ENCODE measurements at regions not wholly inside any gene's neighbourhood (a gene's known extent, or its start where the extent isn't known, plus 50 kb on each side); places are given as distances from the start of the nearest gene placed in this dataset.

- no peaks in the 10 kb centered on the region for H3K79me2 ChIP-seq (ENCODE audit: insufficient read depth)
- no peaks in the 10 kb centered on the region for H3K9me3 ChIP-seq
- H3K4me3 ChIP-seq (ENCODE audit: low read depth in 2 of 2, low read length in 1 of 2) = no peak overlapping the region
- CTCF ChIA-PET = interaction anchor here (2.1 kb wide), 1 partner anchor 20 kb away, joined by 6 read pairs; no protein-coding TSS in a partner anchor
- no peak for DNase-seq
- H3K27me3 ChIP-seq (ENCODE audit: insufficient read depth) = no peaks in the 10 kb centered on the region
- no peak overlapping the region for H3K27ac ChIP-seq (ENCODE audit: low read depth in 2 of 2, low read length in 1 of 2)
- H3K36me3 ChIP-seq (replicated peaks in 1 of 2; ENCODE audit: control insufficient read depth in 1 of 2, insufficient read depth in 2 of 2, low read length in 1 of 2) = no peaks in the 10 kb centered on the region
- no peaks in the 10 kb centered on the region for H4K20me1 ChIP-seq (ENCODE audit: insufficient read depth)
- POLR2A ChIA-PET = no interaction called here
- H3K9me2 ChIP-seq = no peaks in the 10 kb centered on the region
- 53% methylated on average over 5 of the region's 5 CpGs for WGBS (ENCODE audit: low lambda C conversion rate)
- H3K9ac ChIP-seq = no peak overlapping the region
- TF ChIP-seq MAX (IDR thresholded peaks at IDR 0.05; ENCODE audit: low read depth) = no peak
- TF ChIP-seq POLR2AphosphoS5 (IDR thresholded peaks at IDR 0.05; ENCODE audit: low read depth, low read length) = no peak
- no peak for TF ChIP-seq USF2 (IDR thresholded peaks at IDR 0.05; ENCODE audit: borderline replicate concordance, low read depth, low read length)
- TF ChIP-seq ZBTB33 (IDR thresholded peaks at IDR 0.05; ENCODE audit: borderline replicate concordance, low read depth) = no peak
- TF ChIP-seq IRF3 (IDR thresholded peaks at IDR 0.05; ENCODE audit: low read depth, low read length) = no peak
- TF ChIP-seq YY1 (IDR thresholded peaks at IDR 0.05; ENCODE audit: low read depth) = no peak
- TF ChIP-seq GATA2 (CRISPR knock-in tag; IDR thresholded peaks at IDR 0.05) = no peak
- no peaks in the 10 kb centered on the region; a peak in 1 of 4 replicates for H3K4me1 ChIP-seq (ENCODE audit: control insufficient read depth in 1 of 2, insufficient read depth in 2 of 2, low read depth in 1 of 2, low read length in 1 of 2)
- H3F3A ChIP-seq (replicated peaks; ENCODE audit: insufficient read depth) = no peaks in the 10 kb centered on the region
- no peak overlapping the region for H2AFZ ChIP-seq (ENCODE audit: low read depth)
- no peak overlapping the region for H3K4me2 ChIP-seq
Observed at GRCh38 chr10:80719935-80720334, 182.2 kb downstream of the SH2D4B start.

GRCh38 chr10:80720549-80720948 is 182.8 kb downstream of the SH2D4B start:
- ChIA-PET CTCF (interaction anchor here (2.1 kb wide), 1 partner anchor 21 kb away, joined by 6 read pairs; no protein-coding TSS in a partner anchor), POLR2A (no interaction called here)
- Histone ChIP-seq H3K4me3 (ENCODE audit: low read depth in 2 of 2, low read length in 1 of 2) (no peak overlapping the region), H3K9me2 (no peaks in the 10 kb centered on the region), H3K9me3 (no peaks in the 10 kb centered on the region), H3K4me1 (ENCODE audit: control insufficient read depth in 1 of 2, insufficient read depth in 2 of 2, low read depth in 1 of 2, low read length in 1 of 2) (no peaks in the 10 kb centered on the region; a peak in 1 of 4 replicates), H3F3A (replicated peaks; ENCODE audit: insufficient read depth) (no peaks in the 10 kb centered on the region), H3K79me2 (ENCODE audit: insufficient read depth) (no peaks in the 10 kb centered on the region), H3K27ac (ENCODE audit: low read depth in 2 of 2, low read length in 1 of 2) (no peak overlapping the region), H3K9ac (no peak overlapping the region), H3K4me2 (no peak overlapping the region), H3K36me3 (replicated peaks in 1 of 2; ENCODE audit: control insufficient read depth in 1 of 2, insufficient read depth in 2 of 2, low read length in 1 of 2) (no peaks in the 10 kb centered on the region), H4K20me1 (ENCODE audit: insufficient read depth) (no peaks in the 10 kb centered on the region), H3K27me3 (ENCODE audit: insufficient read depth) (no peaks in the 10 kb centered on the region), H2AFZ (ENCODE audit: low read depth) (no peak overlapping the region)
- no peak for DNase-seq
- no peak for TF ChIP-seq MEF2A (IDR thresholded peaks at IDR 0.05; ENCODE audit: borderline replicate concordance, low read depth)
- TF ChIP-seq NRF1 (IDR thresholded peaks at IDR 0.05; ENCODE audit: low read depth, low read length) = no peak
- TF ChIP-seq SIN3A (IDR thresholded peaks at IDR 0.05; ENCODE audit: borderline replicate concordance, low read depth, low read length) = no peak
- TF ChIP-seq ELF1 (IDR thresholded peaks at IDR 0.05) = no peak
- no peak for TF ChIP-seq RAD21 (IDR thresholded peaks at IDR 0.05; ENCODE audit: low read length)
- TF ChIP-seq IRF3 (IDR thresholded peaks at IDR 0.05; ENCODE audit: low read depth, low read length) = no peak
- TF ChIP-seq GABPA (IDR thresholded peaks at IDR 0.05; ENCODE audit: low read depth) = no peak
- no peak for TF ChIP-seq CHD2 (IDR thresholded peaks at IDR 0.05; ENCODE audit: low read length, partially characterized antibody)
- no peak for TF ChIP-seq GATA2 (CRISPR knock-in tag; IDR thresholded peaks at IDR 0.05)
- TF ChIP-seq NFIC (IDR thresholded peaks at IDR 0.05; ENCODE audit: borderline replicate concordance) = no peak
- TF ChIP-seq EZH2phosphoT487 (IDR thresholded peaks at IDR 0.05; ENCODE audit: borderline replicate concordance, low read depth) = no peak
- TF ChIP-seq USF2 (IDR thresholded peaks at IDR 0.05; ENCODE audit: borderline replicate concordance, low read depth, low read length) = no peak
- TF ChIP-seq SMC3 (IDR thresholded peaks at IDR 0.05; ENCODE audit: low read depth, low read length) = no peak
- no peak for TF ChIP-seq TAF1 (IDR thresholded peaks at IDR 0.05; ENCODE audit: borderline replicate concordance, low read depth, low read length)
- no peak for TF ChIP-seq EP300 (IDR thresholded peaks at IDR 0.05; ENCODE audit: borderline replicate concordance in 1 of 2, low read depth in 1 of 2, low read length in 1 of 2)
- TF ChIP-seq FOXM1 (IDR thresholded peaks at IDR 0.05; ENCODE audit: low read depth) = no peak
- TF ChIP-seq YY1 (IDR thresholded peaks at IDR 0.05; ENCODE audit: low read depth) = no peak
- no peak for TF ChIP-seq FOSL2 (IDR thresholded peaks at IDR 0.05; ENCODE audit: borderline replicate concordance, low read depth)
- WGBS (ENCODE audit: low lambda C conversion rate) = 29% methylated on average over 3 of the region's 3 CpGs
